Activated CD8-positive, alpha-beta memory T cell treated with anti-CD3 and anti-CD28 coated beads, Interleukin-2, amount 50 U/mL, for 48 hours (primary cell): ENCODE measurements at regions not wholly inside any gene's neighbourhood (a gene's known extent, or its start where the extent isn't known, plus 50 kb on each side); places are given as distances from the start of the nearest gene placed in this dataset.

Experiments
- DNase-seq: peaks from one replicate; pipeline ENCODE4 v3.0.0-alpha.2; 2020

DNA sequence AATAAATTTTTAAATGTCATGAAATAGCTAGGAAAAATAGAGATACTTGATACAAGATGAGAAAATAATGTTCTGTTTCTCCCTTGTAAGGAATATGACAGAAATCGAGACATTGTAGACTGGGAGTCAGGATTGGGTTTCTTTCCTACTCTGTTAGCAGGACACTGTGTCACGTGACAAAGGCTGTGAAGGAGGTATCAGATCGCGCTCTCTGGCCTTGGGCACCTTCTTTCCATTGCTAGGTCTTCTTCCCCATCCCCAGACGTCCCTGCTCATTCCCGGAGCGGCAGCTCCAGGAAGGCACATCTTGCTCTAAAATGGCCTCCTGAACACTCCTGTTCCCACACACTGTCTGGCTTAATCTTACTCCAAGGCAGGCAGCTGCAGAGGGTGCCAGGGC is 133.4 kb downstream of the TM9SF2 start:
- DNase-seq, result no peak

DNA sequence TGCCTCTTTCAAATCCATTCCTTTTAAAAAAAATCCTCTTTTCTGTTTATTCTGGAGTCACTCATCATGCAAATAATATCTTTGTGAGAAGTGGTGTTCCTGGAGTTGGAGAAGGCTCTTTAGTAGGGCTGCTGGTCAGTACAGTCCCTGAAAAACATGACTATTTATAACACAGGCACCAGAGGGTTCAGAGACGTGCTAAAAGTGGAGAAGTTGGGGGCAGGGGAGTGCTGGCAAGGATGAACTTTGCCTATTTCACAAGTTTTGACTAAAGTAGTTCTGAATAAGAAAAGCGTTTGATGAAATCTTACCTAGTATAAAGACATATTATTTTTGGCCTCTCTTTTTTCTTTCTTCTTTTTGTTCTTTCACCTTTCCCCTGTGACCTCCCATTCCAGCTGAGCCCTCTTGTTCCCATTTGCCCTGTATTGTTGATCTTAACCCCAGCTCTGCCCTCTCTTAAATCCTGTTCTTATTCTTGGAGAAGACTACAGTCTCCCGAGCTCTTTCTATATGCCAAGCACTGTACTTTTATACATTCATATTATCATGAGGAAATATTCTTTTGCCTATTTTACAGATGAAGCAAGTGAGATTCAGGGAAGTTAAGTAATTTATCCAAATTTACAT is 129.1 kb downstream of the TM9SF2 start:
- no peak for DNase-seq

DNA sequence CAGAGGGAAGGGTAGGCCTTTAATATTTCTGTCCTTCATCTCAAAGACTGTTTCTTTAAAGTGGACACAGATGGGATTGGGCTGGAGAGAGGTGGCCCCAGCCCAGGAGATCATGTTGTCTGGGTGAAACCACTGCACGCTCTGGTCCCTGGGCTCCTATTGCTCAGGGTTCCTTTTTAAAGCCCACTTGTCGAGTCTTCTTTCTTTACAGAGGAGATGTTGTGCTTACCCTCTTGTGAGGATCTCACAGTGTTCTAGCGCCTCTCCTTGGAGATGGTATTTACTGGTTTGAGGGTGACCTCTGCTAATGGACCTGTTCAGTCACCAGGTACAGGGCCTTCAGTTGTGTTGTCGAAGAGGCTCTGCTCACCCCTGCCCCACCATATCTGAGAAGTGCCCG is 128.4 kb downstream of the TM9SF2 start:
- no peak for DNase-seq

DNA sequence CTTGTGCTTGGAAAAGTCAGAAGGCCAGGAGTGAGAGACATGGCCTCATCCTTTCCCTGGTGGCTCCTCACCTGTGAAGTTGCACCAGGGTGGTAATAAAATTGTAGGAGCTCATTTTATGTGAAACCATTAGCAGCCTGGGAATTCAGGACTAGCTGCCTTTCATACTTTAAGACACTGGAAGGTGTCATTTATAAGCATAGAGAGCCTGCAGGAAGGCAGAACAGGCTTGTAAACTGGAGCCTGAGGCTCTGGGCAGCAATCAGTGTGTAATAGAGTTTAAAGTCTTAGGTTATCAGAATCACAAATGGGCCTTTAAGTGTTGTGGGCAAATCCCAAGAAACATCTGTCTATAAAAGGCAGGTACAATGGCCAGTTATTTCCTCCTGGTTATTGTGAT is 127.2 kb downstream of the TM9SF2 start:
- DNase-seq, result no peak

DNA sequence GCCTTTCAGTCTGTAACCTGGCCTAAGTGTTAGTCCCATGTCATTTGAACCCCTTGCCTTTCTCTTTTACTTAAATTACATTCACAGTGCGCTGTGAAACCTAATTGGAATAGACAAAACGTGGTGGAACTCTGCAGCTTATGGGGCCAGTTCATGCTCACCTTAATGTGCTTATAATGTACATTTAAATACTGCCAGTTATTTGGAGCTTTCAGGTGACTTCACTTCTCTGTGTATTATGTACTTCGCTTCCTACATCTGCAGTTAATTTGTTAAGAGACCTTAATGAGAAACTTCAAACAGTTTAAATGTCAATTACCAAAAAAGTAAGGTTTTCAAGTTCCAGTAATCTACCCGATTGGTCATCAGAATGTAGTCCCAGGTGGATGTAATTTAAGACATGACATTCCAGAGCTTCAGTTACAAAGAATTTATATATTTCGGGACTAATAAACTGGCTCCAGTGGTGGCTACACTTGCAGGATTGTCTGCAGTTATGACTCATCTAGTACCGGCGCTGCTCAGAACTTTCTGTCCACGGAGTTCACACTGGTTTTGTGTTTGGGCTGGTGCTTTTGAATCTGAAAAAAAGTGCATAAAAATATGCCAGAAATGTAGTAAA is 125.3 kb downstream of the TM9SF2 start:
- no peak for DNase-seq

DNA sequence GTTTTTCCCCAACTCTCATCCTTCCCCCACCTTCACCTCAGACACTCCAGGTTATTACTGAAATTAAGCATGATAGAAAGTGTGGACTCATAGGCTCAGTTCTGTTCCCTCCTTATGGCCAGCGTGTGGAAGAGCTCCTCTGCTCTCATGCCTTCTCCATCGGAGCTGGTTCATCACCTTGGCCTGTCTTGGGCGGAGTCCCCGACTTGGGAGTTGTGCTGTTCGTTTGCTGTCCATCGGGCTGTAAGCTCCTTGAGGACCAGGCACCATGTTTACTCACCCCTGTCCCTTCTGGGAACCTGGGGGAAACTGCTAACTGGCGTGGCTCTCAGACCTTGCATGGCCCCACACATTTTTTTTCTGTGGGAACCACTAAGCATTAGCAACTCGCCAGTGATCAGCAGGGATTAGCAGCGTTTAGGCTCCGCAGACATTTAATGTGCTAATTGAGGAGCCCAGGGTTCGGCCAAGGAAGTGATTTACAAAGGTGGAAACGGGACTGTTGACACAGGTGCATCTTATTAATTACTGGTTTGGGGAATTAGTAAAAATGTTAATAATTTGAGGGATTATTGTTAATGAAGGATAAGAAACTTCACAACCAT is 123.8 kb downstream of the TM9SF2 start:
- DNase-seq, result no peak

DNA sequence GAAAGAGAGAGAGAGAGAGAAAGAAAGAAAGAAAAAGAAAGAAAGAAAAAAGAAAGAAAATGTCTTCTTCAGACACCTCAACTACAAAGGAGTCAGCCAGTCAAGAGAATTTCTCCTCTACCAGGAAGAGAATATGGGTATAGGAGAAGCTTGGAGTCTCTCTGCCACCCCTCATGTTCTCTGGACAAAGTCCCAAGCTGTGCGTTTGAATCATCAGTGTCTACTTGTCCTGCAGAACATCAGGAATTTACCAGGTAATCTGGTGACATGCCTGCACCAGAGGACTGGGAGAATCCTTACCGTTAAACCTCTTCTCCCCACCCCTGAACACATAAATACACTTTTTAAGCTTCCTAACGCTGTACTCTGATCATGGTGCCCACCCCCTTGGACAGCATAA is 119.5 kb downstream of the TM9SF2 start:
- DNase-seq, result no peak

DNA sequence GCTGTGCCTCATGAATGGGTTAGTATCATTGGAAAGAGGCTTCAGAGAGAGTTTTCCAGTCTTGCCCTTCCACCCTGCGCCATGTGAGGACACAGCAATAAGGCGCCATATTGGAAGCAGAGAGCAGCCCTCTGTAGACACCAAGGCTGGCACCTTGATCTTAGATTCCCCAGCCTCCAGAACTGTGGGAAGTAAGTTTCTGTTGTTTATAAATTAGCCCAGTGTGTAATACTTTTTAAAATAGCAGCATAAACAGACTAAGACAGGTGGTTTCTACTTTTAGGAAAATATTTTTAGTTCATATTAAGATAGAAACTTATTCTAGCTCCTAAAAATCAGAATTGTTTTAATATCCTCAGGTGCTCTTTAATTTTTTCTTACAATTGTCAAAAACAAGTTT is 117.9 kb downstream of the TM9SF2 start:
- DNase-seq, result no peak

DNA sequence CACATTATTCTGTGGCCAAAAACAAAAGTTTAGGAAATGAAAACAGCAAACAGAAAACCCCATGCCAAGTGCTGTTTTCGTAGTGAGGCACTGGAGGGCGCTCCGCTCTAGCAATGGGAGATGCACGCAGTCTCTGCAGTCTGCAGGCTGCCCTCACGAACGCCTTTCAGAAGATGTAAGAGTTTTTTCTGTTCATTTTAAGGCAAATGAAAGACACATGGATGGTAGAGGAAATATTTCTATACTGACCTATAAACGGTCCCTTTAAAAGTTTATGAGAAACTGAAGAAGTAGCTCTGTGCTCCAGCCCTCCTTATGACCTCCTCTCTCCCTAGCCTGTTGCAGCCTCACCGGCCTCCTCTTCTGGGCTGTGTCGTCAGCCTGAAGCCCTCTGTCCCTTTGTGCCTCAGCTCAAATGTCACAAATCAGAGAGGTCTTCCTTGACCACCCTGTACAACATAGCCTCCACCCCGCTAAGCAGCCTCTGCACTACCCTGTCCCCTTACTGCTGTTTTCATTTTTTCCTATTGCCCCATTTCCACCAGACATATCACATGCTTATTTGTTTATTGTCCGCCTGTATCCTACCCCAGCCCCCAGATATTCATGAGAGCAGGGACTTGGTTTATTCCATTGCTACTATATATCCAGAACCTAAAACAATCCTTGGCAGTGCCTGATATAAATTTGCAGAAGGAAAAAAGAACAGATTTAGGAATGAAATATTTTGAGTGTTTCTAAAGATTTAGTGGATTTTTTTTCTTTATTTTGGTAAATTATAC is 116.4 kb downstream of the TM9SF2 start:
- DNase-seq, result no peak

DNA sequence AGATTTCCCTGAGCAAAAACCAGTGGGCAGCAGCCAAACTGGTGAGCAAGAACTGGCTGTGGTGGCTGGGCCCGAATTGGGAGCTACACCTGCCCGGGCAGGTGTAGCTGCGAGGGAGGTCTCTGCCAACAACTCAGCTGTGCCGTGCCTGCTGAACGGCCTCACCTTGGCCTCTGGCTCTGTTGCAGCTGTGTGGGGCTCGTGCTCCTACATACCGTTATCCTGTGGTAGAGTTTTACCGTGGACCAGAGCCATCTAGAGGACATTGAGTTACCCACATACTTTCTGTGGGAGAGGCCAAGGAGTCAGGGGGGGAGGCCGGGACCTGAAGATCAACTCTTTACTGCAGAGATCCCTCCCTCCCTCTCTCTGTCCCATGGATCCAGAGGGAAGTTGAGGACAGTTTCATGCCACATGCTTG is 113.2 kb downstream of the TM9SF2 start:
- DNase-seq, result no peak
